ENCODE measurements at regions not wholly inside any gene's neighbourhood (a gene's known extent, or its start where the extent isn't known, plus 50 kb on each side); places are given as distances from the start of the nearest gene placed in this dataset.

GRCh38 chr9:1269533-1270315 lies 219.6 kb downstream of the DMRT2 start:
- DNase-seq: no peak

GRCh38 chr9:1271367-1271766 lies 221.2 kb downstream of the DMRT2 start:
- no peak for DNase-seq

GRCh38 chr9:1271786-1272185 lies 221.6 kb downstream of the DMRT2 start:
- no peak for DNase-seq

GRCh38 chr9:1272488-1272887 lies 222.3 kb downstream of the DMRT2 start:
- no peak for DNase-seq

GRCh38 chr9:1273859-1274258 lies 223.7 kb downstream of the DMRT2 start:
- no peak for DNase-seq

GRCh38 chr9:1274334-1274733 lies 224.2 kb downstream of the DMRT2 start:
- DNase-seq: no peak

- DNase-seq: no peak
Observed at GRCh38 chr9:1276474-1276873, 226.3 kb downstream of the DMRT2 start.

- no peak for DNase-seq
Observed at GRCh38 chr9:1284727-1285126, 234.6 kb downstream of the DMRT2 start.

- DNase-seq: no peak
Observed at GRCh38 chr9:1285526-1285925, 235.4 kb downstream of the DMRT2 start.

GRCh38 chr9:1292384-1292783 lies 242.2 kb downstream of the DMRT2 start:
- DNase-seq: no peak

- DNase-seq: no peak
Observed at GRCh38 chr9:1294641-1295258, 244.6 kb downstream of the DMRT2 start.

GRCh38 chr9:1296331-1296730 lies 246.2 kb downstream of the DMRT2 start:
- no peak for DNase-seq

GRCh38 chr9:1298046-1298445 lies 247.9 kb downstream of the DMRT2 start:
- DNase-seq: no peak

- no peak for DNase-seq
Observed at GRCh38 chr9:1300941-1301340, 250.8 kb downstream of the DMRT2 start.

GRCh38 chr9:1303932-1304331 lies 253.8 kb downstream of the DMRT2 start:
- no peak for DNase-seq

- no peak for DNase-seq
Observed at GRCh38 chr9:1311462-1312042, 261.4 kb downstream of the DMRT2 start.

GRCh38 chr9:1319436-1319835 lies 269.3 kb downstream of the DMRT2 start:
- DNase-seq: no peak

GRCh38 chr9:1320051-1320557 lies 269.9 kb downstream of the DMRT2 start:
- DNase-seq: no peak

- no peak for DNase-seq
Observed at GRCh38 chr9:1320607-1321195, 270.5 kb downstream of the DMRT2 start.

- no peak for DNase-seq
Observed at GRCh38 chr9:1327467-1327866, 277.3 kb downstream of the DMRT2 start.

- DNase-seq: no peak
Observed at GRCh38 chr9:1328341-1328740, 278.2 kb downstream of the DMRT2 start.

- DNase-seq: no peak
Observed at GRCh38 chr9:1331546-1332038, 281.4 kb downstream of the DMRT2 start.

- DNase-seq: no peak
Observed at GRCh38 chr9:1332156-1332555, 282.0 kb downstream of the DMRT2 start.

- no peak for DNase-seq
Observed at GRCh38 chr9:1335174-1335573, 285.0 kb downstream of the DMRT2 start.

Data from suppressor macrophage treated with lipopolysaccharide for 1 hour (primary cell).